Mesenchymal stem cell (in vitro differentiated cells and primary cell): ENCODE measurements at regions not wholly inside any gene's neighbourhood (a gene's known extent, or its start where the extent isn't known, plus 50 kb on each side); places are given as distances from the start of the nearest gene placed in this dataset.
A peak's percentile ranks its signal among the peaks of the same experiment; 100 is the strongest.

ENCODE experiments used
- DNase-seq: peaks from one replicate; pipeline ENCODE4 v3.0.0-alpha.2; 2013
- H2AFZ ChIP-seq: one replicate; pipeline ENCODE4 v1.6.1; 2013; ENCODE audit warnings: low read depth, mild to moderate bottlenecking, control low read depth, inconsistent platforms, low read length, moderate library complexity
- H2AK5ac ChIP-seq: 2 replicates; pipeline ENCODE4 v1.6.1; 2013; ENCODE audit warnings: low read length, moderate library complexity, mild to moderate bottlenecking, inconsistent platforms; ENCODE audit not compliant: severe bottlenecking
- H2BK120ac ChIP-seq: one replicate; pipeline ENCODE4 v1.6.1; 2013; ENCODE audit warnings: low read depth, mild to moderate bottlenecking, inconsistent platforms, low read length, moderate library complexity
- H2BK12ac ChIP-seq, 2 experiments: one replicate each; pipeline ENCODE4 v1.6.1; 2013; ENCODE audit warnings: inconsistent platforms in 2 of 2, low read length in 2 of 2, mild to moderate bottlenecking in 2 of 2, moderate library complexity in 2 of 2, control low read depth in 1 of 2
- H2BK15ac ChIP-seq: one replicate; pipeline ENCODE4 v1.6.1; 2013; ENCODE audit warnings: mild to moderate bottlenecking, low read depth, inconsistent platforms; ENCODE audit not compliant: poor library complexity, severe bottlenecking
- H2BK5ac ChIP-seq: 2 replicates; pipeline ENCODE4 v1.6.1; 2013; ENCODE audit warnings: low read depth, mild to moderate bottlenecking, low read length, control low read depth, inconsistent platforms; ENCODE audit not compliant: poor library complexity, severe bottlenecking
- H3K14ac ChIP-seq, 2 experiments: one replicate each; pipeline ENCODE4 v1.6.1; 2013; ENCODE audit warnings: inconsistent platforms in 2 of 2, low read length in 2 of 2, control low read depth in 1 of 2, mild to moderate bottlenecking in 1 of 2, moderate library complexity in 1 of 2
- H3K18ac ChIP-seq, 2 experiments: one replicate each; pipeline ENCODE4 v1.6.1; 2013; ENCODE audit warnings: inconsistent platforms in 2 of 2, low read length in 2 of 2, control low read depth in 1 of 2, low read depth in 1 of 2, mild to moderate bottlenecking in 1 of 2
- H3K23ac ChIP-seq, 2 experiments: one replicate each; pipeline ENCODE4 v1.6.1; 2013; ENCODE audit warnings: inconsistent platforms in 2 of 2, low read length in 2 of 2, mild to moderate bottlenecking in 2 of 2, moderate library complexity in 2 of 2, control low read depth in 1 of 2
- H3K27ac ChIP-seq: 2 replicates; pipeline ENCODE4 v1.5.1; 2013; ENCODE audit warnings: mild to moderate bottlenecking, moderate library complexity, low read length, control low read depth, inconsistent platforms; ENCODE audit not compliant: poor library complexity, severe bottlenecking
- H3K27me3 ChIP-seq, 2 experiments: 2 replicates each; pipeline versions ENCODE4 v1.6.1 to v1.7.0; 2013; ENCODE audit warnings: low read length in 2 of 2, mild to moderate bottlenecking in 2 of 2, moderate library complexity in 2 of 2, control low read depth in 1 of 2, inconsistent platforms in 1 of 2; ENCODE audit not compliant: control insufficient read depth in 1 of 2, insufficient read depth in 1 of 2
- H3K36me3 ChIP-seq, 2 experiments: 2 replicates each; pipeline versions ENCODE4 v1.6.1 to v1.7.0; 2013; ENCODE audit warnings: low read length in 2 of 2, control low read depth in 1 of 2, inconsistent platforms in 1 of 2, low read depth in 1 of 2, mild to moderate bottlenecking in 1 of 2; ENCODE audit not compliant: insufficient read depth in 2 of 2, control insufficient read depth in 1 of 2
- H3K4ac ChIP-seq, 2 experiments: one replicate each; pipeline ENCODE4 v1.6.1; 2013; ENCODE audit warnings: inconsistent platforms in 2 of 2, low read length in 2 of 2, mild to moderate bottlenecking in 2 of 2, moderate library complexity in 2 of 2, control low read depth in 1 of 2, low read depth in 1 of 2
- H3K4me1 ChIP-seq: 2 replicates; pipeline ENCODE4 v1.6.1; 2013; ENCODE audit warnings: low read depth, low read length, control low read depth; ENCODE audit not compliant: control insufficient read depth, insufficient read depth
- H3K4me2 ChIP-seq: 2 replicates; pipeline ENCODE4 v1.6.1; 2013; ENCODE audit warnings: low read length, mild to moderate bottlenecking, inconsistent platforms; ENCODE audit not compliant: poor library complexity, severe bottlenecking
- H3K4me3 ChIP-seq, 2 experiments: 2 replicates each; pipeline versions ENCODE4 v1.5.1 to v1.7.0; 2013; ENCODE audit warnings: low read length in 2 of 2, mild to moderate bottlenecking in 2 of 2, control low read depth in 1 of 2, low read depth in 1 of 2; ENCODE audit not compliant: insufficient read depth in 1 of 2
- H3K79me1 ChIP-seq: replicated peaks from 2 replicates; pipeline ENCODE4 v1.6.1; 2013; ENCODE audit warnings: mild to moderate bottlenecking, control low read depth, low read length, inconsistent platforms; ENCODE audit not compliant: poor library complexity, severe bottlenecking
- H3K9ac ChIP-seq: 2 replicates; pipeline ENCODE4 v1.7.0; 2013; ENCODE audit warnings: mild to moderate bottlenecking, low read length, moderate library complexity
- H3K9me3 ChIP-seq: 2 replicates; pipeline ENCODE4 v1.7.0; 2013; ENCODE audit warnings: mild to moderate bottlenecking, low read length; ENCODE audit not compliant: control insufficient read depth
- H4K8ac ChIP-seq: one replicate; pipeline ENCODE4 v1.6.1; 2013; ENCODE audit warnings: inconsistent platforms, mild to moderate bottlenecking, low read length, moderate library complexity
- H4K91ac ChIP-seq: one replicate; pipeline ENCODE4 v1.6.1; 2013; ENCODE audit warnings: mild to moderate bottlenecking, low read length, inconsistent platforms
- WGBS: methylation state at CpG from one replicate; pipeline ENCODE4 v1.1.7; 2013; ENCODE audit warnings: mixed read lengths; 5-methylcytosine and 5-hydroxymethylcytosine counted together

DNA sequence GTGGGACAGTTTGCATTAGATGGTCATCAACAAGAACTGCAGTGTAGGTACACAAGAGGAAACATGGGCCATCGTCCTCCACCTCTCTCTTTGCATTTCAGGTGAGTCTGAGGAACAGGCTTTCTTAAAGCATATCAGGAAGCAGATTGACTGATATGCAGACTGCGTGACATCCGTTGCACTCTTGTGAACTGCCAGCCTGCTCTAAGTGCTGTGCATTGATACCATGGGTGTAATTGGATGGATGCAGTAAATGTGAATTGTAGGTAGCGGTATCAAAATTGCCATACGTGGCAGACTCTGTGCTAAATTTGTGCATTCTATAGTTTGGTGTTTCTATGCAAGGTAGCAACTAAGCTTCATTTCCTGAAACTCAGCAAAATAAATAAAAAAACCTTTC, 1008.3 kb downstream of the EFNB2 start:
- no peak overlapping the region for H3K9ac ChIP-seq
- no peak overlapping the region for H2BK15ac ChIP-seq
- H3K27ac ChIP-seq, result no peak overlapping the region
- no peak overlapping the region for H3K4me3 ChIP-seq
- H2AK5ac ChIP-seq, result no peak overlapping the region
- no peak overlapping the region for H3K4me2 ChIP-seq
- no peak overlapping the region for H4K8ac ChIP-seq
- H2BK5ac ChIP-seq, result no peak overlapping the region
- H2AFZ ChIP-seq, result no peak overlapping the region
- H3K9me3 ChIP-seq, result no peaks in the 10 kb centered on the region
- no peak overlapping the region for H2BK120ac ChIP-seq
- 96% methylated on average over 5 of the region's 5 CpGs for WGBS
- no peak overlapping the region for H3K18ac ChIP-seq
- no peaks in the 10 kb centered on the region for H3K36me3 ChIP-seq
- no peaks in the 10 kb centered on the region for H3K79me1 ChIP-seq
- no peak overlapping the region for H3K4ac ChIP-seq
- no peak overlapping the region for H2BK12ac ChIP-seq
- H3K14ac ChIP-seq, result no peak overlapping the region
- H3K4me1 ChIP-seq, result no peaks in the 10 kb centered on the region
- no peak for DNase-seq
- H4K91ac ChIP-seq, result no peak overlapping the region
- H3K27me3 ChIP-seq, result no peaks in the 10 kb centered on the region
- H3K23ac ChIP-seq, result no peak overlapping the region

DNA sequence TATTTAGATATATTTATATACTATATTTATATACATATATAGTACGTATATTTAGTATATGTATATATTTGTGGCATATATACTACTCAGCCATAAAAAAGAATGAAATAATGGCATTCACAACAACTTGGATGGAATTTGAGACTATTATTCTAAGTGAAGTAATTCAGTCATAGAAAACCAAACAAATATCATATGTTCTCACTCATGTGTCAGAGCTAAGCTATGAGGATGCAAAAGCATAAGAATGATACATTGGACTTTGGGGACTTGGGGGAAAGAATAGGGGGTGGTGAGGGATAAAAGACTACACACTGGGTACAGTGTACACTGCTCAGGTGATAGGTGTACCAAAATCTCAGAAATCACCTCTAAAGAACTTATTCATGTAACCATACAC, 1015.7 kb downstream of the EFNB2 start:
- no peaks in the 10 kb centered on the region for H3K27me3 ChIP-seq
- no peak overlapping the region for H3K9ac ChIP-seq
- no peak overlapping the region for H2BK5ac ChIP-seq
- no peak overlapping the region for H2AK5ac ChIP-seq
- DNase-seq, result no peak
- H3K9me3 ChIP-seq, result no peaks in the 10 kb centered on the region
- H3K18ac ChIP-seq, result no peak overlapping the region
- no CpG with 5 or more reads among the region's 1 CpG for WGBS
- no peak overlapping the region for H4K8ac ChIP-seq
- no peak overlapping the region for H3K4me3 ChIP-seq
- no peak overlapping the region for H4K91ac ChIP-seq
- no peak overlapping the region for H3K4me2 ChIP-seq
- H2BK12ac ChIP-seq, result no peak overlapping the region
- no peak overlapping the region for H2BK15ac ChIP-seq
- H3K4ac ChIP-seq, result no peak overlapping the region
- H3K79me1 ChIP-seq, result no peaks in the 10 kb centered on the region
- no peak overlapping the region for H2BK120ac ChIP-seq
- H3K4me1 ChIP-seq, result peaks cover 1% of the 10 kb centered on the region
- H3K27ac ChIP-seq, result no peak overlapping the region
- H3K36me3 ChIP-seq, result no peaks in the 10 kb centered on the region
- H3K23ac ChIP-seq, result no peak overlapping the region
- no peak overlapping the region for H2AFZ ChIP-seq
- no peak overlapping the region for H3K14ac ChIP-seq

DNA sequence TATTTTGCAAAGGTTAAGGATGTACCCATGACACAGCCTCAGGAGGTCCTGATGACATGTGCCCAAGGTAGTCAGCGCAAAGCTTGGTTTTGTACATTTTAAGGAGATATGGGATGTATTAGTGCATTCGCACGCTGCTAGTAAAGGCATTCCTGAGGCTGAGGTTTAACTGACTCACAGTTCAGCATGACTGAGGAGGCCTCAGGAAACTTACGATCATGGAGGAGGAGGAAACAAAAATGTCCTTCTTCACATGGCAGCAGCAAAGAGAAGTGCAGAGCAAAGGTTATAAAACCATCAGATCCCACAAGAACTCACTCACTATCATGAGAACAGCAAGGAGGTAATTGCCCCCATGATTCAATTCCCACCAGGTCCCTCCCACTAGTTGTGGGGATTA, 1017.4 kb downstream of the EFNB2 start:
- H3K18ac ChIP-seq, result no peak overlapping the region
- no peak overlapping the region for H2AK5ac ChIP-seq
- DNase-seq, result peak; percentile 25
- no peak overlapping the region for H3K4ac ChIP-seq
- H3K4me2 ChIP-seq, result no peak overlapping the region
- no peak overlapping the region for H4K8ac ChIP-seq
- H2BK15ac ChIP-seq, result no peak overlapping the region
- no peak overlapping the region for H3K9ac ChIP-seq
- H3K4me3 ChIP-seq, result no peak overlapping the region
- no peaks in the 10 kb centered on the region for H3K27me3 ChIP-seq
- no peak overlapping the region for H2BK5ac ChIP-seq
- H3K36me3 ChIP-seq, result no peaks in the 10 kb centered on the region
- H4K91ac ChIP-seq, result no peak overlapping the region
- no peaks in the 10 kb centered on the region for H3K79me1 ChIP-seq
- H2BK120ac ChIP-seq, result no peak overlapping the region
- no peak overlapping the region for H2AFZ ChIP-seq
- peaks cover 1% of the 10 kb centered on the region for H3K4me1 ChIP-seq
- H3K27ac ChIP-seq, result peak overlapping the region; percentile 60
- WGBS, result 86% methylated on average over 4 of the region's 4 CpGs
- H3K23ac ChIP-seq, result no peak overlapping the region
- H3K14ac ChIP-seq, result no peak overlapping the region
- no peak overlapping the region for H2BK12ac ChIP-seq
- no peaks in the 10 kb centered on the region for H3K9me3 ChIP-seq

DNA sequence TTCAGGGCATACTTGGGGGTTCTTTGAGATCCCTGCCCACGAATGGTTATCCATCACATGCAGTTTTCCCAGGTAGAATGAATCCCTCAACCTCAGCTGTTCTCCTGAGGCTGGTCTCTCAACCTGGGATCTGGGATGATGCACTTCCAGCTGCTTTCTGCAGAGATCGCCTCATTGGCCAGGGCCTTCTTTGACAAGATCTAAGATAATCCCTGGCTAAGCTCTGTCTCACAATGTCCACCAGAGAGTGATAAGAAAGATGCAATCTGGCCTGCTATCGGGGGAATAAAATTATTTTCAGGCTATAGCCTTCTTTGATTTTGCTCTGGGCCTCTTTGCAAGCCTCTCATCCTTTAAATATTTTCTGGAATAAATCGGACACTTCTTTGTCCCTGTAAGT, 1021.1 kb downstream of the EFNB2 start:
- Histone ChIP-seq H3K79me1 (no peaks in the 10 kb centered on the region), H3K4me2 (no peak overlapping the region), H3K27ac (no peak overlapping the region), H2BK120ac (no peak overlapping the region), H3K18ac (no peak overlapping the region), H2BK15ac (no peak overlapping the region), H3K9me3 (no peaks in the 10 kb centered on the region), H4K8ac (no peak overlapping the region), H3K27me3 (no peaks in the 10 kb centered on the region), H2AFZ (no peak overlapping the region), H2BK5ac (no peak overlapping the region), H3K4ac (no peak overlapping the region), H3K9ac (no peak overlapping the region), H3K4me3 (no peak overlapping the region), H2AK5ac (no peak overlapping the region), H3K23ac (no peak overlapping the region), H4K91ac (no peak overlapping the region), H3K14ac (no peak overlapping the region), H2BK12ac (no peak overlapping the region), H3K36me3 (no peaks in the 10 kb centered on the region), H3K4me1 (peaks cover 1% of the 10 kb centered on the region)
- WGBS, result 90% methylated on average over 3 of the region's 4 CpGs
- no peak for DNase-seq
